ENCODE measurements at regions not wholly inside any gene's neighbourhood (a gene's known extent, or its start where the extent isn't known, plus 50 kb on each side); places are given as distances from the start of the nearest gene placed in this dataset.

DNA sequence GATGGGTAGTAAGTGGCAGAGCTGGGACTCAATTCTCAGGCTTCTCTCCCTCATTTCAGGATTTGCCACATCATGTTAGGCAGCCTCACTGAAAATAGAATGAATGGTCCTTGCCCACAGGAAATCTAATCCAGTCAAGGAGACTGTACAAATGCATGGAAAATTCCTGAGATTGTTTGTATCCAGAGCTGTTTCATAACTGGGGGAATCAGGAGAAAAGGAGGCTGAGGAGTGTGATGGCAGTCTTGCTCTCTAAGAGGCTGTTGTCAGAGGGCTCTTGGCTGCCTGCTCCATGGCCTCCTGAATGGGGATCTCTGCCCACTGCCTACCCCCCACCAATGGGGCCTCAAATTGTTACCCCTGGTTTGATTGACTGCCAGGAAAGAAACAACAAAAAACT lies 141.9 kb upstream of the TNR start:
- TF ChIP-seq, protein P1, sequence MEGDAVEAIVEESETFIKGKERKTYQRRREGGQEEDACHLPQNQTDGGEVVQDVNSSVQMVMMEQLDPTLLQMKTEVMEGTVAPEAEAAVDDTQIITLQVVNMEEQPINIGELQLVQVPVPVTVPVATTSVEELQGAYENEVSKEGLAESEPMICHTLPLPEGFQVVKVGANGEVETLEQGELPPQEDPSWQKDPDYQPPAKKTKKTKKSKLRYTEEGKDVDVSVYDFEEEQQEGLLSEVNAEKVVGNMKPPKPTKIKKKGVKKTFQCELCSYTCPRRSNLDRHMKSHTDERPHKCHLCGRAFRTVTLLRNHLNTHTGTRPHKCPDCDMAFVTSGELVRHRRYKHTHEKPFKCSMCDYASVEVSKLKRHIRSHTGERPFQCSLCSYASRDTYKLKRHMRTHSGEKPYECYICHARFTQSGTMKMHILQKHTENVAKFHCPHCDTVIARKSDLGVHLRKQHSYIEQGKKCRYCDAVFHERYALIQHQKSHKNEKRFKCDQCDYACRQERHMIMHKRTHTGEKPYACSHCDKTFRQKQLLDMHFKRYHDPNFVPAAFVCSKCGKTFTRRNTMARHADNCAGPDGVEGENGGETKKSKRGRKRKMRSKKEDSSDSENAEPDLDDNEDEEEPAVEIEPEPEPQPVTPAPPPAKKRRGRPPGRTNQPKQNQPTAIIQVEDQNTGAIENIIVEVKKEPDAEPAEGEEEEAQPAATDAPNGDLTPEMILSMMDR (optimal IDR thresholded peaks at IDR 0.05 in 1 of 3, IDR thresholded peaks at IDR 0.05 in 1 of 3, conservative IDR thresholded peaks at IDR 0.05 in 1 of 3; ENCODE audit: extremely low read depth in 1 of 3, insufficient read depth in 2 of 3, low read length in 3 of 3) = no peak
- TF ChIP-seq EZH2 (IDR thresholded peaks at IDR 0.05; ENCODE audit: low read length) = no peak
